Right cardiac atrium (tissue), 5 donors: ENCODE measurements at regions not wholly inside any gene's neighbourhood (a gene's known extent, or its start where the extent isn't known, plus 50 kb on each side); places are given as distances from the start of the nearest gene placed in this dataset.

Experiments
- ATAC-seq, 2 donors: fragments of 200-7000 bp; cut with Tn5 transposase; one replicate each; pipeline versions ENCODE4 v1.8.0 to v1.9.1; 2020; ENCODE audit warnings: moderate library complexity in 2 of 2, mild to moderate bottlenecking in 1 of 2
- DNase-seq, 3 donors: peaks; one replicate each; pipeline ENCODE4 v3.0.0-alpha.2; 2020
- H3K27ac ChIP-seq: one replicate; pipeline ENCODE4 v1.5.1; 2013; ENCODE audit warnings: mild to moderate bottlenecking, low read length, control low read depth, moderate library complexity
- H3K27me3 ChIP-seq: one replicate; pipeline ENCODE4 v1.6.1; 2013; ENCODE audit not compliant: control insufficient read depth, insufficient read depth
- H3K4me1 ChIP-seq: one replicate; pipeline ENCODE4 v1.6.1; 2013; ENCODE audit warnings: low read length; ENCODE audit not compliant: control insufficient read depth, insufficient read depth
- H3K4me3 ChIP-seq: one replicate; pipeline ENCODE4 v1.5.1; 2013; ENCODE audit warnings: low read length, control low read depth
- H3K9me3 ChIP-seq: one replicate; pipeline ENCODE4 v1.6.1; 2013; ENCODE audit warnings: low read length; ENCODE audit not compliant: control insufficient read depth
- WGBS: extraction: QIAGEN DNeasy Blood & Tissue Kit; methylation state at CpG from one replicate; pipeline ENCODE4 v1.1.7; 2013; 5-methylcytosine and 5-hydroxymethylcytosine counted together
- intact Hi-C, 4 donors: fragments of 100-400 bp; cut with DNase I; formaldehyde crosslinking; loops; one replicate each; pipeline versions ENCODE4 v1.11.0 to v1.14.0; 2022 to 2023
- donor health status: healthy with polysubstance abuse.
- donor health status: DM: no; HTN: yes; CAD: no.
- donor health status: DM: no; HTN: no; CAD: no.
- donor health status: DM: no; HTN: yes; CAD: no; lungs with severe emphysema.
- donor health status: DM: yes; HTN: yes; CAD: no.

- H3K27me3 ChIP-seq, result no peaks in the 10 kb centered on the region
- ATAC-seq (no peak), DNase-seq (no peak)
- no peak overlapping the region for H3K27ac ChIP-seq
- intact Hi-C loops, result loop anchor here in 1 of 4 donors (10.0 kb wide), 1 partner anchor 52 kb away; no protein-coding TSS in a partner anchor
- H3K4me1 ChIP-seq, result no peaks in the 10 kb centered on the region
- 41% methylated on average over 9 of the region's 9 CpGs for WGBS
- H3K4me3 ChIP-seq, result no peak overlapping the region
- no peaks in the 10 kb centered on the region for H3K9me3 ChIP-seq
These were observed 742.9 kb downstream of the TLR4 start for GRCh38 chr9:118446943-118447639.

DNA sequence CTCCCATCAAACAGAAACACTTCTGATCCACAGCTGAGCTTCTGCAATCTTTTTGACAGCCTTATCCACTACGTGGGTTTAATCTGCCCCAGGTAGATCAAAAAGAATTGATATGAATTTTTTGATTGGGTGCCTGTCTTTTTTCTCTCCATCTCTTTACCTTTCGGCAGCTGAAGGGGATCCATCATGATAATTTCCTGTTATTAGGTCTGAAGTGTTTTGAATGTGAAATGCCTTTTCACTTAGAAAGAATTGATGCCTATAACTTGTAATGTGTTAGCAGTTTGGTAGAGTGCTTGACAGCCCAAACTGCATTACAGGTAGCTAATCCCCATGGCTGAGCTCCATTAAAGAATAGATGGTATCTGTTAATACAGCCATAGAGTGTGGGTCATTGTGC, 745.4 kb downstream of the TLR4 start:
- intact Hi-C loops, result loop anchor here in 1 of 4 donors (10.0 kb wide), 1 partner anchor 55 kb away; no protein-coding TSS in a partner anchor
- no peak for ATAC-seq
- H3K4me1 ChIP-seq, result no peaks in the 10 kb centered on the region

GRCh38 chr9:118455259-118455658, 751.1 kb downstream of the TLR4 start:
- Histone ChIP-seq H3K27me3 (no peaks in the 10 kb centered on the region), H3K4me1 (no peaks in the 10 kb centered on the region), H3K9me3 (no peaks in the 10 kb centered on the region), H3K4me3 (no peak overlapping the region), H3K27ac (no peak overlapping the region)
- ATAC-seq (no peak), DNase-seq (no peak)
- intact Hi-C loops, result no loop called here
- 72% methylated on average over 2 of the region's 2 CpGs for WGBS

More for the DNA sequence above, 745.4 kb downstream of the TLR4 start:
- no peak overlapping the region for H3K4me3 ChIP-seq
- H3K27me3 ChIP-seq, result no peaks in the 10 kb centered on the region
- 67% methylated on average over 2 of the region's 2 CpGs for WGBS
- no peak overlapping the region for H3K27ac ChIP-seq
- no peaks in the 10 kb centered on the region for H3K9me3 ChIP-seq
- no peak for DNase-seq

- 67% methylated on average over 2 of the region's 2 CpGs for whole genome bisulfite sequencing
- Histone ChIP-seq H3K4me3 (no peak overlapping the region), H3K4me1 (no peaks in the 10 kb centered on the region), H3K27ac (no peak overlapping the region), H3K9me3 (no peaks in the 10 kb centered on the region), H3K27me3 (no peaks in the 10 kb centered on the region)
- ATAC-seq, result no peak
- no peak for DNase-seq
- intact Hi-C loops, result no loop called here
These were observed 751.6 kb downstream of the TLR4 start for GRCh38 chr9:118455788-118456187.

DNA sequence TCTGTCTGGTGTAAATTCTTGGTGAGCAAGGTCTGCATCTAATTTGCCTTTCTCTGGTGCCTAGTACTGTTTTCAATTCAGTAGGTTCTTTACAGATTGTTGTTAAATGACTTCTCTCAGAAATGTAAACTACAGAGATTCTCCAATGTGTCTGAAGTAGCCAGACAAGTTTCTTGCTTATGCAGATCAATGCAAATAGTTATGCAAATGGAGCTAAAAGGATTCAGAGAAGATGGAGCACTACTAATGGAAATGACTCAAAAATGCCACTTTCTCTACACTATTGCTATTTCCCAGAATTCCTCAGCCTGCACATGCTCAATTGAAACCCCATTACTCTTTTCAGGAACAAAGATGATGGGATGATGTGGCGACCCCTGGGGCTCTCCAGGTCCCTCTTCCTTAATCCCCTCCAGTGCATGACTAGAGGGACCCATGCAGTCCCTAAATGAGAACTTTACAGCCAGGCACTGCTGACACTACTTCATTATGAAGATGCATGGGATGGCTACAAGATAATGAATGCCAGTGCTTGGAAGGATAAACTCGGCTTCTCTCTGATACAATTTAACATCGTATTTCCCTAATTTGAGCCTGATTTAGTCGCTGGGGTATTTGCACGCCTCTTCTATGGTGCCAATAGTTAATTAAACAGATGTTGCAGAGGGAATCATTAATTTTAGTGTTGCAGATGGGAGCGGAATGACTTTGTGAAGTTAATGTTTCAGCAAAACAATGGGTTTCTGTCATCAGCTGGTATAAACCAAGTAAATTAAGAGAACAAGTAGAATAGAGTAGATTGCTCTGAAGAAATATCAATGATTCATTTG, 753.2 kb downstream of the TLR4 start:
- intact Hi-C loops, result no loop called here
- Histone ChIP-seq H3K9me3 (no peaks in the 10 kb centered on the region), H3K4me3 (no peak overlapping the region), H3K27ac (no peak overlapping the region), H3K4me1 (no peaks in the 10 kb centered on the region), H3K27me3 (no peaks in the 10 kb centered on the region)
- DNase-seq (no peak), ATAC-seq (no peak)
- WGBS, result 71% methylated on average over 6 of the region's 6 CpGs

GRCh38 chr9:118459913-118460312, 755.7 kb downstream of the TLR4 start:
- WGBS, result 38% methylated on average over 2 of the region's 2 CpGs
- H3K4me1 ChIP-seq, result no peaks in the 10 kb centered on the region
- peak overlapping the region; percentile 52 for H3K27ac ChIP-seq
- no peak overlapping the region for H3K4me3 ChIP-seq
- peak in 1 of 3 donors; percentile 15 for DNase-seq
- no peaks in the 10 kb centered on the region for H3K27me3 ChIP-seq
- peak; percentile 71 to 80 for ATAC-seq
- intact Hi-C loops, result no loop called here
- H3K9me3 ChIP-seq, result no peaks in the 10 kb centered on the region

DNA sequence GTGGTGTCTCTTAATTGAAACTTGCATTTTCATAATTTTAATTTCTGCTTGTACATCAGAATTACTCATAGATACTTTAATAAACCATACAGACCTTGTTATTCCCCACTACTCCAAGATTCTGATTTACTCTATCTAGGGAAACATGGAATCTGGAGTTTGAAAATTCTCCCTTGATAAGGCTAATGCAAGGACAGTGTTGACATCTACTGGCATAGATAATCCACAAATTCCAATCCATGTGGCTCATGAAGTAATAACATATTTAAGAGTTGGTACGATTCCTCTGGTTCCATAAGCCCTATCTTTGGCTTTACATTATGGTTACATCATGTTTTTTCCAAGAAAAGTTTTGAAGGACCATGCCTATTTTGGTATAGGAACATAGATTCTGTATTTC, 759.2 kb downstream of the TLR4 start:
- H3K4me1 ChIP-seq, result no peaks in the 10 kb centered on the region
- WGBS, result 30% methylated on average over 1 of the region's 1 CpG
- H3K4me3 ChIP-seq, result no peak overlapping the region
- DNase-seq (no peak), ATAC-seq (no peak)
- intact Hi-C loops, result no loop called here
- no peak overlapping the region for H3K27ac ChIP-seq
- no peaks in the 10 kb centered on the region for H3K9me3 ChIP-seq
- H3K27me3 ChIP-seq, result no peaks in the 10 kb centered on the region

DNA sequence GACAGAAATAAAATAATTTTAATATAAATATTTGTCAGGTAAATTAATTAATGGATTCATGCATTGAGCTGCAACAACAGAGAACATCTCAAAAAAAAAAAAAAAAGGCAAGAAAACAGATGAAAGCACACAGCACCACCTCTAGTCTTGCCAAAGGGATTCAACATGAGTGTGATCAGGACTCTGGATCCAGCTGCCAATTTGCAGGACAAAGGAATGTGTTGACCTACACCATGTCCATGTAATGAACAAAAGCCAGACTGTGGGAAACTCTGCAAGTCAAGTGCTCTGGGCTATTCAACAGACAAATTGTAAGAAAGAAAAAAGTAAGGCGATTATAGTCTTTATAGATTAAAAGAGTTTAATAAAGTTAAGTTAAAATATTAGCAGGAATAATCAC, 769.3 kb downstream of the TLR4 start:
- Histone ChIP-seq H3K27ac (no peak overlapping the region), H3K9me3 (no peaks in the 10 kb centered on the region), H3K27me3 (no peaks in the 10 kb centered on the region), H3K4me3 (no peak overlapping the region), H3K4me1 (no peaks in the 10 kb centered on the region)
- ATAC-seq, result peak; percentile 68 to 89
- WGBS, result 62% methylated on average over 1 of the region's 1 CpG
- no peak for DNase-seq
- intact Hi-C loops, result no loop called here

DNA sequence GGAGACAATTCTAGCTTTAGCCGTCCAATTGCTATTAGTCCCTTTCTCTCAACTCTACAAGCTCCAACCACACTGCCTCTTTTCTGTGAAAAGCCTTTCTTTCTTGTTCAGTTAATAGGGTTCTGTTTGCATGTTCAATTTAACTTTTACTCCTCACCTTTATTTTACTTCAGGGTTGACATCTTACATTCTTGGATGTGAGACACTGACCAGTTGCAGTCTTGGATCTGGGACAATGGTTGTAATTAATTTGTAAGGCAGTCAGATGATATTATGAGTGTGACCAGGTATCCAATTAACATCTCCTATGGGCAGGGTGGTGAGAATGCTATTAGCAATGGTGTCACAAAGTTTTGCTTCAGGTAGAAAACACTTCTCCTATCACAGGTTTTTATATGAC, 774.5 kb downstream of the TLR4 start:
- 44% methylated on average over 1 of the region's 1 CpG for WGBS
- no peaks in the 10 kb centered on the region for H3K9me3 ChIP-seq
- no peak overlapping the region for H3K27ac ChIP-seq
- ATAC-seq, result no peak
- H3K4me3 ChIP-seq, result no peak overlapping the region
- no peak for DNase-seq
- no peaks in the 10 kb centered on the region for H3K27me3 ChIP-seq
- intact Hi-C loops, result no loop called here
- no peaks in the 10 kb centered on the region for H3K4me1 ChIP-seq

DNA sequence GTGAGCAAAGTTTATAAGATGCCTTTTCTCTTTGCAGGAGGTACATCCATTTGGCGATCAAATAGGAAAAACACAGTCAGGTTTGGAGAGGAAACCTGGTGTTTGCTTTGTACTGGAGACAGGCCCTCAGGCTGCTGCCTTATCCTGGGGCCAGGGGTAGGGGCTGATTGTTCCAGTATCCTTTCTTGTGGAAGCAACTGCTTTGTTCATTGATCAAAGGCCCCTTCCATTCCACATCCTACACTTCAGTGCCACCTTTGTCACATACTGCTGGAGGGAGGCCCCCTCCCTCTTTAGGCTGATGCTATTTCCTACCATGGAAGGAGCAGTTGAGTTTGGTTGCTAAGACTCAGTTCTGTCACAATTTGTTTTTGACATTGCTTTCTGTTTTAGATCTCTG, 778.1 kb downstream of the TLR4 start:
- DNase-seq, result no peak
- H3K27me3 ChIP-seq, result no peaks in the 10 kb centered on the region
- ATAC-seq, result no peak
- H3K27ac ChIP-seq, result no peak overlapping the region
- H3K9me3 ChIP-seq, result no peaks in the 10 kb centered on the region
- 79% methylated on average over 1 of the region's 1 CpG for WGBS
- no peaks in the 10 kb centered on the region for H3K4me1 ChIP-seq
- intact Hi-C loops, result no loop called here
- no peak overlapping the region for H3K4me3 ChIP-seq

- no peak overlapping the region for H3K27ac ChIP-seq
- H3K27me3 ChIP-seq, result no peaks in the 10 kb centered on the region
- H3K4me1 ChIP-seq, result no peaks in the 10 kb centered on the region
- WGBS, result 64% methylated on average over 2 of the region's 2 CpGs
- no peaks in the 10 kb centered on the region for H3K9me3 ChIP-seq
- no peak overlapping the region for H3K4me3 ChIP-seq
- ATAC-seq (no peak), DNase-seq (no peak)
- intact Hi-C loops, result no loop called here
These were observed 779.5 kb downstream of the TLR4 start for GRCh38 chr9:118483677-118484076.
